ENCODE measurements at regions not wholly inside any gene's neighbourhood (a gene's known extent, or its start where the extent isn't known, plus 50 kb on each side); places are given as distances from the start of the nearest gene placed in this dataset.

- Mint-ChIP-seq H3K4me1 (peaks cover 46% of the 10 kb centered on the region), H3K27me3 (ENCODE audit: low read depth) (no peaks in the 10 kb centered on the region), H3K4me3 (no peak overlapping the region), H3K36me3 (no peaks in the 10 kb centered on the region), H3K27ac (no peak overlapping the region), H3K9me3 (peaks cover 6% of the 10 kb centered on the region)
- CTCF ChIA-PET, result interaction anchor here (1.1 to 1.8 kb wide), 3 partner anchors 8 to 439 kb away, joined by 3 to 10 read pairs (median 3); no protein-coding TSS in a partner anchor
- TF ChIP-seq ZSCAN18 (CRISPR knock-in tag; IDR thresholded peaks at IDR 0.05) (no peak), ATF3 (CRISPR knock-in tag; conservative IDR thresholded peaks at IDR 0.05) (no peak), ZNF396 (CRISPR knock-in tag; IDR thresholded peaks at IDR 0.05; ENCODE audit: borderline replicate concordance) (no peak), CTCF (IDR thresholded peaks at IDR 0.05) (no peak), PRRX2 (CRISPR knock-in tag; IDR thresholded peaks at IDR 0.05) (no peak), TEAD4 (CRISPR knock-in tag; IDR thresholded peaks at IDR 0.05) (no peak), STAT6 (CRISPR knock-in tag; conservative IDR thresholded peaks at IDR 0.05; ENCODE audit: low read depth) (no peak), CBFB (CRISPR knock-in tag; IDR thresholded peaks at IDR 0.05; ENCODE audit: low read depth) (no peak), ZNF121 (CRISPR knock-in tag; IDR thresholded peaks at IDR 0.05) (no peak), JAZF1 (CRISPR knock-in tag; IDR thresholded peaks at IDR 0.05) (no peak), ESRRA (CRISPR knock-in tag; IDR thresholded peaks at IDR 0.05; ENCODE audit: borderline replicate concordance) (no peak), SMAD3 (CRISPR knock-in tag; IDR thresholded peaks at IDR 0.05; ENCODE audit: borderline replicate concordance) (no peak), USF2 (CRISPR knock-in tag; IDR thresholded peaks at IDR 0.05) (no peak), ZNF281 (CRISPR knock-in tag; IDR thresholded peaks at IDR 0.05) (no peak), ZBTB21 (CRISPR knock-in tag; IDR thresholded peaks at IDR 0.05; ENCODE audit: borderline replicate concordance) (no peak), AR (CRISPR knock-in tag; IDR thresholded peaks at IDR 0.05) (no peak)
- DNase-seq (ENCODE audit: low spot score), result no peak
- POLR2A ChIA-PET, result no interaction called here
- ATAC-seq, result no peak
Observed at GRCh38 chr12:59843260-59843843, 247.5 kb downstream of the SLC16A7 start.
